Thyroid gland (tissue), 4 donors: ENCODE measurements at regions not wholly inside any gene's neighbourhood (a gene's known extent, or its start where the extent isn't known, plus 50 kb on each side); places are given as distances from the start of the nearest gene placed in this dataset.
A peak's percentile ranks its signal among the peaks of the same experiment; 100 is the strongest.

Experiments used
- DNase-seq, 2 donors: peaks; one replicate each; pipeline ENCODE4 v3.0.0-alpha.2; 2019
- H3K27ac ChIP-seq, 3 donors: fragments of 200-600 bp; sonication (generic); 1 replicate in 2 of 3; 2 replicates in 1 of 3; pipeline ENCODE4 v1.5.1; 2016 to 2019; ENCODE audit warnings: mild to moderate bottlenecking in 1 of 3, moderate library complexity in 1 of 3
- H3K27me3 ChIP-seq: fragments of 200-600 bp; sonication (generic); one replicate; pipeline ENCODE4 v1.5.1; 2019
- H3K36me3 ChIP-seq, 2 donors: fragments of 200-600 bp; sonication (generic); one replicate each; pipeline ENCODE4 v1.5.1; 2016 to 2019
- H3K4me1 ChIP-seq, 2 donors: fragments of 200-600 bp; sonication (generic); one replicate each; pipeline ENCODE4 v1.5.1; 2017 to 2019
- H3K4me3 ChIP-seq, 3 donors: fragments of 200-600 bp; sonication (generic); replicated peaks in 1 of 3; 1 replicate in 2 of 3; 2 replicates in 1 of 3; pipeline ENCODE4 v1.5.1; 2016; ENCODE audit warnings: mild to moderate bottlenecking in 1 of 3
- H3K9me3 ChIP-seq: fragments of 200-600 bp; sonication (generic); one replicate; pipeline ENCODE4 v1.5.1; 2017
- CTCF ChIP-seq, 6 experiments: fragments of 200-600 bp in 3 of 6; fragments of 450-650 bp in 3 of 6; sonication (generic) in 3 of 6; IDR thresholded peaks; one replicate each; pipeline ENCODE4 v1.5.1; 2016 to 2019; ENCODE audit warnings: antibody characterized with exemption in 6 of 6, mild to moderate bottlenecking in 2 of 6, inconsistent platforms in 1 of 6, moderate library complexity in 1 of 6
- POLR2A ChIP-seq, 2 donors: fragments of 450-650 bp; IDR thresholded peaks; one replicate each; pipeline ENCODE4 v1.6.1; 2017; ENCODE audit warnings: antibody characterized with exemption in 2 of 2, mild to moderate bottlenecking in 2 of 2, moderate library complexity in 1 of 2
- WGBS, 2 donors: methylation state at CpG; one replicate each; pipeline ENCODE4 v1.1.5; 2017; 5-methylcytosine and 5-hydroxymethylcytosine counted together
- intact Hi-C: fragments of 100-400 bp; cut with DNase I; formaldehyde crosslinking; loops from one replicate; pipeline ENCODE4 v1.15.1; 2023

- no peaks in the 10 kb centered on the region for H3K9me3 ChIP-seq
- no peaks in the 10 kb centered on the region for H3K27me3 ChIP-seq
- H3K27ac ChIP-seq: peak overlapping the region; percentile 38 to 66 (median 40)
- H3K36me3 ChIP-seq: no peaks in the 10 kb centered on the region
- no peak for DNase-seq
- H3K4me1 ChIP-seq: peaks cover 25 to 54% of the 10 kb centered on the region in 2 donors
- 93 to 96% methylated on average over 4 of the region's 4 CpGs for WGBS, 2 donors
- no peak for TF ChIP-seq POLR2A (IDR thresholded peaks at IDR 0.05)
- TF ChIP-seq CTCF (IDR thresholded peaks at IDR 0.05): no peak
- intact Hi-C loops: no loop called here
- H3K4me3 ChIP-seq: no peak overlapping the region
These were observed 146.3 kb downstream of the SCARB1 start for GRCh38 chr12:124717318-124717717.

DNA sequence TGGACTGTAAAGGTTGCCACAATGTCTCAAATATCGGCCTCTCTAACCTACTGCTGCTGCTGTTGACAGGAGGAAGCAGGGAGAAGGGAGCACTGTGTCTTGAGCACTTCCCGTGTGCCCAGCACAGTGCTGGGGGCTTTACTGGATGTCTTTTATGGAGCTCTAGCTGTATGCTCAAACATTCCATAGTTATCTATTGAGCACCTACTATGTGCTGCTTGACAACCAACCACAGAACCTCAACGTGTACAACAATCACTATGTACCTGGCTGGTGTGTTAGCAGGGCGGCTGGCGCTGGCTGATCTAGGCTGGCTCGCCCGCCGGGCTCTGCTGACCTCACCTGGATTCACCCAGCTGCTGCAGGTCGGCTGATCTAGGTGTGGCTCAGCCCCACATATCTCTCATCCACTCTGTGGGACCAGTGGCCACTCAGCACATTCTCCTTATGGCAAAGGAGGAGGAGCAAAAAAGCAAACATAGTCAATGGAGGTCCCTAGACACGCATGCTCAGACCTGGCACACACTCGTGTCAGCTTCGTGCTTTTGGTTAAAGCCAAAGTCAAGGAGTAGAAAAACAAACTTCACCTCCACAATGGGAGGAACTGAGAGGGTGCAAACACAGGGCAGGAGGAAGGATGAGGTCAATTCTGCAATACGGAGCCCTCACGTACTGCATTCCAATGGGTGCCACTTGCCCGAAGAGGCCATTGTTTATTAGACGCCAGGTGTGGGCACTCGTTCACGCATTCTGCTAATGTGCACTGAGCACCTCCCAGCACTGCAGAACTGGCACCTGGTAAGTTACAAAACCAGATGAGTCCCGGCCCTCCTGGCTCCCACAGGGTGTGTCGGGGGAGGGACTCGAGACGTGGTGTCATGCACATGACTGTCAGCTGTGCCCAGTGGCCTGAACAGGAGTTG is 147.2 kb downstream of the SCARB1 start:
- H3K36me3 ChIP-seq: no peaks in the 10 kb centered on the region
- 48 to 69% methylated on average over 21 to 22 of the region's 22 CpGs for WGBS, 2 donors
- peak overlapping the region; percentile 40 to 66 (median 57) for H3K27ac ChIP-seq
- TF ChIP-seq CTCF (IDR thresholded peaks at IDR 0.05): peak in 4 of 6 experiments; percentile 31 to 55 (median 38)
- no peak for TF ChIP-seq POLR2A (IDR thresholded peaks at IDR 0.05)
- peaks cover 25 to 54% of the 10 kb centered on the region in 2 donors for H3K4me1 ChIP-seq
- H3K4me3 ChIP-seq: no peak overlapping the region
- no peaks in the 10 kb centered on the region for H3K9me3 ChIP-seq
- peak; percentile 93 to 94 for DNase-seq
- intact Hi-C loops: no loop called here
- H3K27me3 ChIP-seq: no peaks in the 10 kb centered on the region

GRCh38 chr12:124715121-124715990 is 147.9 kb upstream of the NCOR2 start:
- no peaks in the 10 kb centered on the region for H3K36me3 ChIP-seq
- no peak overlapping the region for H3K4me3 ChIP-seq
- no peaks in the 10 kb centered on the region for H3K9me3 ChIP-seq
- intact Hi-C loops: no loop called here
- peak overlapping the region in 1 of 3 donors; percentile 66 for H3K27ac ChIP-seq
- 89% methylated on average over 9 to 15 of the region's 15 CpGs for WGBS, 2 donors
- no peaks in the 10 kb centered on the region for H3K27me3 ChIP-seq
- TF ChIP-seq CTCF (IDR thresholded peaks at IDR 0.05) (no peak), POLR2A (IDR thresholded peaks at IDR 0.05) (no peak)
- no peak for DNase-seq
- peaks cover 17 to 45% of the 10 kb centered on the region in 2 donors for H3K4me1 ChIP-seq

GRCh38 chr12:124713436-124714082 is 146.1 kb upstream of the NCOR2 start:
- TF ChIP-seq CTCF (IDR thresholded peaks at IDR 0.05) (no peak), POLR2A (IDR thresholded peaks at IDR 0.05) (peak in 1 of 2 donors; percentile 25)
- H3K4me3 ChIP-seq: peak overlapping the region in 1 of 3 donors; percentile 17
- peak overlapping the region; percentile 70 to 86 (median 77) for H3K27ac ChIP-seq
- H3K27me3 ChIP-seq: no peaks in the 10 kb centered on the region
- 18 to 22% methylated on average over 17 of the region's 17 CpGs for WGBS, 2 donors
- DNase-seq: peak; percentile 76
- peaks cover 10 to 38% of the 10 kb centered on the region in 2 donors for H3K4me1 ChIP-seq
- intact Hi-C loops: no loop called here
- H3K9me3 ChIP-seq: no peaks in the 10 kb centered on the region
- no peaks in the 10 kb centered on the region for H3K36me3 ChIP-seq
